GM23338 (cell line): ENCODE measurements at regions not wholly inside any gene's neighbourhood (a gene's known extent, or its start where the extent isn't known, plus 50 kb on each side); places are given as distances from the start of the nearest gene placed in this dataset.
A peak's percentile ranks its signal among the peaks of the same experiment; 100 is the strongest.

Source experiments
- ATAC-seq: fragments of 200-7000 bp; cut with Tn5 transposase; 3 replicates; pipeline ENCODE4 v1.9.1; 2020
- DNase-seq: peaks from one replicate; pipeline ENCODE4 v3.0.0-alpha.2; 2015; ENCODE audit warnings: low spot score
- H2AFZ ChIP-seq: fragments of 200-600 bp; sonication (generic); 2 replicates; pipeline ENCODE4 v1.8.0; 2016; ENCODE audit warnings: antibody characterized with exemption, mild to moderate bottlenecking, moderate library complexity
- H3F3A ChIP-seq: fragments of 200-600 bp; sonication (generic); replicated peaks from 2 replicates; pipeline ENCODE4 v1.8.0; 2017; ENCODE audit warnings: antibody characterized with exemption, mixed run types, low read depth
- H3K27ac ChIP-seq: fragments of 200-600 bp; sonication (generic); 2 replicates; pipeline ENCODE4 v1.6.1; 2016; ENCODE audit warnings: low read depth
- H3K27me3 ChIP-seq: fragments of 200-600 bp; sonication (generic); 2 replicates; pipeline ENCODE4 v1.8.0; 2016; ENCODE audit warnings: mild to moderate bottlenecking, mixed run types, moderate library complexity; ENCODE audit not compliant: insufficient read depth
- H3K36me3 ChIP-seq: fragments of 200-600 bp; sonication (generic); 2 replicates; pipeline ENCODE4 v1.8.0; 2016; ENCODE audit warnings: mild to moderate bottlenecking; ENCODE audit not compliant: insufficient read depth
- H3K4me1 ChIP-seq: fragments of 200-600 bp; sonication (generic); 2 replicates; pipeline ENCODE4 v1.8.0; 2016; ENCODE audit warnings: mild to moderate bottlenecking, moderate library complexity; ENCODE audit not compliant: insufficient read depth
- H3K4me2 ChIP-seq: fragments of 200-600 bp; sonication (generic); 2 replicates; pipeline ENCODE4 v1.7.1; 2017; ENCODE audit warnings: mixed run types
- H3K4me3 ChIP-seq: fragments of 200-600 bp; sonication (generic); 2 replicates; pipeline ENCODE4 v1.6.1; 2016; ENCODE audit warnings: mixed run types
- H3K79me2 ChIP-seq: fragments of 200-600 bp; sonication (generic); replicated peaks from 2 replicates; pipeline ENCODE4 v1.8.0; 2017; ENCODE audit warnings: mild to moderate bottlenecking; ENCODE audit not compliant: insufficient read depth
- H3K9me2 ChIP-seq: fragments of 200-600 bp; sonication (generic); 2 replicates; pipeline ENCODE4 v1.8.0; 2017; ENCODE audit not compliant: insufficient read depth
- H4K20me1 ChIP-seq: fragments of 200-600 bp; sonication (generic); replicated peaks from 2 replicates; pipeline ENCODE4 v1.8.0; 2017; ENCODE audit warnings: mild to moderate bottlenecking; ENCODE audit not compliant: insufficient read depth
- H3K27ac Mint-ChIP-seq: 2 replicates; pipeline ENCODE4 v1.8.0; 2020; ENCODE audit warnings: inconsistent platforms, mild to moderate bottlenecking, moderate library complexity, mixed read lengths
- H3K27me3 Mint-ChIP-seq: 3 replicates; pipeline ENCODE4 v1.8.0; 2022; ENCODE audit warnings: low read depth, mild to moderate bottlenecking, moderate library complexity, mixed read lengths, inconsistent platforms; ENCODE audit not compliant: insufficient read depth, poor library complexity
- H3K36me3 Mint-ChIP-seq: 3 replicates; pipeline ENCODE4 v1.8.0; 2021; ENCODE audit warnings: low read depth, mild to moderate bottlenecking, inconsistent platforms, moderate library complexity, mixed read lengths
- H3K4me1 Mint-ChIP-seq: 3 replicates; pipeline ENCODE4 v1.8.0; 2020; ENCODE audit warnings: mild to moderate bottlenecking, inconsistent platforms, mixed read lengths
- H3K4me3 Mint-ChIP-seq: 3 replicates; pipeline ENCODE4 v1.8.0; 2021; ENCODE audit warnings: moderate library complexity, mild to moderate bottlenecking, inconsistent platforms, mixed read lengths
- H3K9me3 Mint-ChIP-seq: 3 replicates; pipeline ENCODE4 v1.8.0; 2020; ENCODE audit warnings: moderate library complexity, mild to moderate bottlenecking, inconsistent platforms, mixed read lengths
- CREB1 ChIP-seq: fragments of 250-450 bp; sonication (Bioruptor Pico); IDR thresholded peaks from 2 replicates; pipeline ENCODE4 v1.5.0; 2020; ENCODE audit warnings: low read depth, mild to moderate bottlenecking, moderate library complexity
- CTCF ChIP-seq, 2 experiments: fragments of 200-600 bp in 1 of 2; sonication (generic) in 1 of 2; conservative IDR thresholded peaks; 2 replicates each; pipeline versions ENCODE4 v1.5.1 to v1.6.1; 2016 to 2017; ENCODE audit warnings: antibody characterized with exemption in 2 of 2, low read depth in 2 of 2, mild to moderate bottlenecking in 2 of 2, moderate library complexity in 1 of 2
- ETS1 ChIP-seq: IDR thresholded peaks from 2 replicates; pipeline ENCODE4 v1.6.1; 2016; ENCODE audit warnings: antibody characterized with exemption
- EZH2 ChIP-seq: fragments of 200-600 bp; sonication (generic); IDR thresholded peaks from one replicate; pipeline ENCODE4 v1.8.0; 2017; ENCODE audit warnings: antibody characterized with exemption, mild to moderate bottlenecking, low read depth; ENCODE audit not compliant: unreplicated experiment
- EZH2phosphoT487 ChIP-seq: fragments of 200-600 bp; sonication (generic); IDR thresholded peaks from one replicate; pipeline ENCODE4 v1.8.1; 2018; ENCODE audit warnings: antibody characterized with exemption; ENCODE audit not compliant: unreplicated experiment
- JUNB ChIP-seq: IDR thresholded peaks from one replicate; pipeline ENCODE4 v1.6.1; 2016; ENCODE audit warnings: antibody characterized with exemption; ENCODE audit not compliant: unreplicated experiment
- NANOG ChIP-seq: IDR thresholded peaks from 2 replicates; pipeline ENCODE4 v1.6.1; 2016; ENCODE audit warnings: antibody characterized with exemption, borderline replicate concordance
- POLR2AphosphoS5 ChIP-seq: IDR thresholded peaks from 2 replicates; pipeline ENCODE4 v1.6.1; 2016; ENCODE audit warnings: antibody characterized with exemption, low read depth
- REST ChIP-seq: IDR thresholded peaks from one replicate; pipeline ENCODE4 v1.6.1; 2018; ENCODE audit warnings: antibody characterized with exemption; ENCODE audit not compliant: unreplicated experiment
- STAT1 ChIP-seq: IDR thresholded peaks from one replicate; pipeline ENCODE4 v1.6.1; 2016; ENCODE audit warnings: antibody characterized with exemption; ENCODE audit not compliant: unreplicated experiment
- ZNF114 ChIP-seq: fragments of 250-450 bp; sonication (Bioruptor Pico); IDR thresholded peaks from 2 replicates; pipeline ENCODE4 v1.5.0; 2020; ENCODE audit warnings: mild to moderate bottlenecking, moderate library complexity
- ZNF331 ChIP-seq: fragments of 250-450 bp; sonication (Bioruptor Pico); IDR thresholded peaks from 2 replicates; pipeline ENCODE4 v1.5.0; 2020; ENCODE audit warnings: low read depth, mild to moderate bottlenecking, moderate library complexity

DNA sequence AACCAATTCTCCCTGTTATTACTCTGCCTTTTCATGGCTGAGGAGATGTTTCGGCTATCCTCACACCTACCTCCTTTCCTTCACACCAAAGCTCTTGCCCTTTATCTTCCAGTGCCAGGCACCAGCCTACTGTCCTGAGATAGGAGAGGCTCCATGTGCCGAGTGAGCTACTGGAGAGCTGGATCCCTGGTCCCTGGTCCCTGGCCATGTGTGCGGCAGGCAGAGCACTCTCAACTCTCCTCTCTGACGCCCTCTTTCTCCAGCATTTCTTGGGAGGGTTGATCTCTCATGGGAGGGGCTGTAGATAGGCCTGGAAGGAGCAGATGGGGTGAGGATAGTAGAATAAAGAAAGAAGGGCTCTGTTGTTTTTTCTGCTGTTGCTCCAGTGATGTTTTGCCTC lies 277.1 kb upstream of the UMPS start:
- no peak overlapping the region for H3K4me3 Mint-ChIP-seq
- Histone ChIP-seq H3K27ac (no peak overlapping the region), H3K4me2 (no peak overlapping the region), H3K36me3 (no peaks in the 10 kb centered on the region), H4K20me1 (no peaks in the 10 kb centered on the region), H3K27me3 (no peaks in the 10 kb centered on the region), H3K9me2 (no peaks in the 10 kb centered on the region), H3K4me3 (no peak overlapping the region), H3F3A (no peaks in the 10 kb centered on the region), H3K79me2 (no peaks in the 10 kb centered on the region), H3K4me1 (no peaks in the 10 kb centered on the region), H2AFZ (no peak overlapping the region; the same call in 1 of the 2 replicates)
- no peaks in the 10 kb centered on the region for H3K36me3 Mint-ChIP-seq
- no peaks in the 10 kb centered on the region; the same call in 2 of the 3 replicates for H3K4me1 Mint-ChIP-seq
- peaks cover 1% of the 10 kb centered on the region for H3K27me3 Mint-ChIP-seq
- TF ChIP-seq ZNF331 (CRISPR knock-in tag), result no peak
- TF ChIP-seq CTCF (conservative IDR thresholded peaks at IDR 0.05; ENCODE audit: low read depth in 2 of 2), result peak in 1 of 2 experiments; percentile 17; a peak in 1 of 4 replicates
- no peak for TF ChIP-seq NANOG
- no peaks in the 10 kb centered on the region for H3K9me3 Mint-ChIP-seq
- DNase-seq (peak; percentile 15), ATAC-seq (peak; percentile 70)
- H3K27ac Mint-ChIP-seq, result no peak overlapping the region

- H3K27ac ChIP-seq, result no peak overlapping the region
- H3K4me1 Mint-ChIP-seq, result no peaks in the 10 kb centered on the region
- H3K36me3 Mint-ChIP-seq, result no peaks in the 10 kb centered on the region
- TF ChIP-seq ZNF114 (CRISPR knock-in tag), result no peak
- TF ChIP-seq EZH2phosphoT487, result no peak
- TF ChIP-seq CREB1 (CRISPR knock-in tag), result no peak
- TF ChIP-seq CTCF (conservative IDR thresholded peaks at IDR 0.05; ENCODE audit: low read depth in 2 of 2), result no peak
- TF ChIP-seq EZH2, result no peak
- TF ChIP-seq POLR2AphosphoS5, result no peak
- TF ChIP-seq ZNF331 (CRISPR knock-in tag), result no peak
- TF ChIP-seq NANOG, result no peak
- no peak for TF ChIP-seq ETS1
- no peak for TF ChIP-seq REST
- no peak for TF ChIP-seq JUNB
- TF ChIP-seq STAT1, result no peak
These were observed 274.4 kb upstream of the UMPS start for GRCh38 chr3:124455891-124456290.

More at GRCh38 chr3:124455891-124456290, 274.4 kb upstream of the UMPS start:
- Histone ChIP-seq H3K79me2 (no peaks in the 10 kb centered on the region), H2AFZ (no peak overlapping the region), H3K4me3 (no peak overlapping the region), H3K4me2 (no peak overlapping the region), H3K9me2 (no peaks in the 10 kb centered on the region), H3K4me1 (no peaks in the 10 kb centered on the region), H3K36me3 (no peaks in the 10 kb centered on the region), H4K20me1 (no peaks in the 10 kb centered on the region), H3K27me3 (no peaks in the 10 kb centered on the region), H3F3A (no peaks in the 10 kb centered on the region)
- ATAC-seq (no peak), DNase-seq (no peak)
- H3K27ac Mint-ChIP-seq, result no peak overlapping the region
- no peak overlapping the region for H3K4me3 Mint-ChIP-seq
- no peaks in the 10 kb centered on the region for H3K9me3 Mint-ChIP-seq
- H3K27me3 Mint-ChIP-seq, result peaks cover 7% of the 10 kb centered on the region
